GM12892 (cell line): ENCODE measurements at regions not wholly inside any gene's neighbourhood (a gene's known extent, or its start where the extent isn't known, plus 50 kb on each side); places are given as distances from the start of the nearest gene placed in this dataset.

ENCODE experiments used
- DNase-seq: peaks from one replicate; pipeline ENCODE4 v3.0.0; 2011; ENCODE audit not compliant: insufficient read length
- FAIRE-seq: peaks from 2 replicates; lab custom pipeline; 2011; peaks lifted over from hg19 to GRCh38; lab: Jason Lieb, UNC
- POLR2A ChIP-seq: IDR thresholded peaks from 2 replicates; pipeline ENCODE4 v1.6.1; 2011; ENCODE audit warnings: low read depth, low read length, control low read depth
- POLR2AphosphoS5 ChIP-seq: IDR thresholded peaks from 2 replicates; pipeline ENCODE4 v1.6.1; 2011; ENCODE audit warnings: low read depth, low read length, control low read depth
- TAF1 ChIP-seq: IDR thresholded peaks from 2 replicates; pipeline ENCODE4 v1.6.1; 2011; ENCODE audit warnings: low read depth, mild to moderate bottlenecking, control low read depth, low read length, borderline replicate concordance

DNA sequence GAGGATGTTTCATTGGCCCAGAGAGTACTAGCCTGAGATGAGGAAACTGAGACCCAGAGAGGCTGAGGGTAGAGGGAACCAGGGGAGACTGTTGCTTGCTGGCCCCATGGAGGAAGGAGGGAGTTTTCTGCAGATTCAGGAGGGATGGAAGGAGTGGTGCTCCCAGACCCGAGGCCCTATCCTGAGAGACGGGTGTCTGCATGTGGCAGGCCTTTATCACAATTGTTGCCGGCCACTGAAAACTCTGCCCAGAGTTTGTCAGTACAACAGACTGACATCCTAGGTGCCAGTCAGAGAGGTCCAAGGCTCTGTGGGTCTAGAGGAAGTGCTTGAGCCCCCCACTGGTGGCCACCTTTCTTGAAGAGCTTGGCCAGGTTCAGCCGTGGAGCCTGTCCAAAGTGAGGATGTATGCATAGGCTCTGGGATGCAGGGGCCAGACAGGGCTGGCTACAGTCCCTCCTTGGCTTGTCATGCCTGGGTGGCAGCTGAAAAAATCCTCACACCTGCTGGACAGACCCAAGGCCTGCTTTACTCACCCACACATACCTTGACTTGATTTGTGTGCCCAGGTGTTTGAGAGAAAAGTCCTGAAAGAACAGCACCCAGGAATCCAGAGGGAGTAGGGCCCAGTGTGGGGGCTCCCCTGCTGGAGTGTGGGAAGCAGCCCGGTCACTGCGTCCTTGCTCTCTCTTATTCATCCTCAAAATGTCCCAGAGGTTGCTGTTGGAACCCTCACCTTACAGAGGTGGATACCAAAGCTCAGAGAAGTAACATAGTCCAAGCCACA, 65.2 kb downstream of the CLRN3 start:
- FAIRE-seq (no peak), DNase-seq (no peak)
- TF ChIP-seq TAF1 (no peak), POLR2A (no peak), POLR2AphosphoS5 (no peak)
